Gastrocnemius medialis (tissue), 4 donors: ENCODE measurements at regions not wholly inside any gene's neighbourhood (a gene's known extent, or its start where the extent isn't known, plus 50 kb on each side); places are given as distances from the start of the nearest gene placed in this dataset.

Experiments used
- ATAC-seq, 2 donors: fragments of 150-250 bp; one replicate each; pipeline ENCODE4 v1.9.1; 2016
- DNase-seq, 2 donors: peaks; one replicate each; pipeline ENCODE4 v3.0.0-alpha.2; 2019
- H3K27ac ChIP-seq, 4 donors: fragments of 200-600 bp; sonication (generic); 1 replicate in 1 of 4; 2 replicates in 3 of 4; pipeline ENCODE4 v1.5.1; 2016 to 2018; ENCODE audit warnings: mild to moderate bottlenecking in 2 of 4, moderate library complexity in 1 of 4
- H3K27me3 ChIP-seq, 3 donors: fragments of 200-600 bp; sonication (generic) in 2 of 3; 1 replicate in 1 of 3; 2 replicates in 2 of 3; pipeline versions ENCODE4 v1.5.1 to v1.6.0; 2016 to 2019; ENCODE audit warnings: mild to moderate bottlenecking in 1 of 3, moderate library complexity in 1 of 3
- H3K36me3 ChIP-seq, 2 donors: fragments of 200-600 bp; sonication (generic) in 1 of 2; one replicate each; pipeline ENCODE4 v1.5.1; 2017 to 2018
- H3K4me1 ChIP-seq, 2 donors: fragments of 200-600 bp; sonication (generic) in 1 of 2; one replicate each; pipeline ENCODE4 v1.5.1; 2016 to 2017; ENCODE audit warnings: mild to moderate bottlenecking in 2 of 2
- H3K4me3 ChIP-seq, 4 donors: fragments of 200-600 bp; sonication (generic) in 3 of 4; 1 replicate in 1 of 4; 2 replicates in 3 of 4; pipeline ENCODE4 v1.5.1; 2016 to 2019; ENCODE audit warnings: mild to moderate bottlenecking in 2 of 4
- H3K9me3 ChIP-seq, 3 donors: fragments of 200-600 bp; sonication (generic) in 2 of 3; 1 replicate in 1 of 3; 2 replicates in 2 of 3; pipeline ENCODE4 v1.5.1; 2016 to 2019
- POLR2A ChIP-seq, 2 donors: fragments of 450-650 bp; IDR thresholded peaks; one replicate each; pipeline ENCODE4 v1.6.1; 2017; ENCODE audit warnings: antibody characterized with exemption in 2 of 2, mild to moderate bottlenecking in 2 of 2, moderate library complexity in 2 of 2
- in situ Hi-C, 4 donors: fragments of 200-750 bp; cut with MboI; loops; one replicate each; pipeline versions ENCODE4 v1.15.0 to v1.8.0; 2017; ENCODE audit warnings: low sequenced_read_pairs in 4 of 4
- intact Hi-C: fragments of 100-400 bp; cut with DNase I; formaldehyde crosslinking; loops from one replicate; pipeline ENCODE4 v1.15.1; 2023; ENCODE audit warnings: low total_unique reads
- TF ChIP-seq, protein P1 (sequence below), 5 experiments: fragments of 450-650 bp in 3 of 5; fragments of 200-600 bp in 2 of 5; sonication (generic) in 2 of 5; IDR thresholded peaks in 4 of 5; conservative IDR thresholded peaks in 1 of 5; 1 replicate in 4 of 5; 2 replicates in 1 of 5; pipeline ENCODE4 v1.5.1; 2016 to 2019; ENCODE audit warnings: antibody characterized with exemption in 5 of 5, mild to moderate bottlenecking in 3 of 5, moderate library complexity in 3 of 5

GRCh38 chr2:12320991-12321641 is 395.6 kb upstream of the TRIB2 start:
- DNase-seq (peak; percentile 13 to 50), ATAC-seq (peak; percentile 44 to 65)
- no peak overlapping the region for H3K4me3 ChIP-seq
- in situ Hi-C loops, result no loop called here
- no peaks in the 10 kb centered on the region for H3K36me3 ChIP-seq
- TF ChIP-seq, protein P1, sequence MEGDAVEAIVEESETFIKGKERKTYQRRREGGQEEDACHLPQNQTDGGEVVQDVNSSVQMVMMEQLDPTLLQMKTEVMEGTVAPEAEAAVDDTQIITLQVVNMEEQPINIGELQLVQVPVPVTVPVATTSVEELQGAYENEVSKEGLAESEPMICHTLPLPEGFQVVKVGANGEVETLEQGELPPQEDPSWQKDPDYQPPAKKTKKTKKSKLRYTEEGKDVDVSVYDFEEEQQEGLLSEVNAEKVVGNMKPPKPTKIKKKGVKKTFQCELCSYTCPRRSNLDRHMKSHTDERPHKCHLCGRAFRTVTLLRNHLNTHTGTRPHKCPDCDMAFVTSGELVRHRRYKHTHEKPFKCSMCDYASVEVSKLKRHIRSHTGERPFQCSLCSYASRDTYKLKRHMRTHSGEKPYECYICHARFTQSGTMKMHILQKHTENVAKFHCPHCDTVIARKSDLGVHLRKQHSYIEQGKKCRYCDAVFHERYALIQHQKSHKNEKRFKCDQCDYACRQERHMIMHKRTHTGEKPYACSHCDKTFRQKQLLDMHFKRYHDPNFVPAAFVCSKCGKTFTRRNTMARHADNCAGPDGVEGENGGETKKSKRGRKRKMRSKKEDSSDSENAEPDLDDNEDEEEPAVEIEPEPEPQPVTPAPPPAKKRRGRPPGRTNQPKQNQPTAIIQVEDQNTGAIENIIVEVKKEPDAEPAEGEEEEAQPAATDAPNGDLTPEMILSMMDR (IDR thresholded peaks at IDR 0.05 in 4 of 5, conservative IDR thresholded peaks at IDR 0.05 in 1 of 5), result no peak
- TF ChIP-seq POLR2A (IDR thresholded peaks at IDR 0.05), result no peak
- H3K4me1 ChIP-seq, result no peaks in the 10 kb centered on the region
- intact Hi-C loops, result loop anchor here (1.0 kb wide), 1 partner anchor 34 kb away; no protein-coding TSS in a partner anchor
- H3K27ac ChIP-seq, result peak overlapping the region in 1 of 4 donors; percentile 22
- no peaks in the 10 kb centered on the region for H3K9me3 ChIP-seq
- no peaks in the 10 kb centered on the region for H3K27me3 ChIP-seq

- Histone ChIP-seq H3K27me3 (no peaks in the 10 kb centered on the region), H3K36me3 (no peaks in the 10 kb centered on the region), H3K9me3 (no peaks in the 10 kb centered on the region), H3K4me3 (no peak overlapping the region), H3K4me1 (no peaks in the 10 kb centered on the region), H3K27ac (no peak overlapping the region)
- ATAC-seq (no peak), DNase-seq (no peak)
- in situ Hi-C loops, result no loop called here
- intact Hi-C loops, result no loop called here
- TF ChIP-seq, protein P1 (IDR thresholded peaks at IDR 0.05 in 4 of 5, conservative IDR thresholded peaks at IDR 0.05 in 1 of 5), result no peak
- TF ChIP-seq POLR2A (IDR thresholded peaks at IDR 0.05), result no peak
These were observed 394.9 kb upstream of the TRIB2 start for GRCh38 chr2:12321886-12322285.

GRCh38 chr2:12325806-12326205 is 390.9 kb upstream of the TRIB2 start:
- intact Hi-C loops (no loop called here), in situ Hi-C loops (no loop called here)
- H3K36me3 ChIP-seq, result no peaks in the 10 kb centered on the region
- no peak overlapping the region for H3K4me3 ChIP-seq
- no peak for TF ChIP-seq POLR2A (IDR thresholded peaks at IDR 0.05)
- TF ChIP-seq, protein P1 (IDR thresholded peaks at IDR 0.05 in 4 of 5, conservative IDR thresholded peaks at IDR 0.05 in 1 of 5), result no peak
- no peak overlapping the region for H3K27ac ChIP-seq
- H3K27me3 ChIP-seq, result no peaks in the 10 kb centered on the region
- no peaks in the 10 kb centered on the region for H3K9me3 ChIP-seq
- no peaks in the 10 kb centered on the region for H3K4me1 ChIP-seq
- DNase-seq (no peak), ATAC-seq (no peak)

DNA sequence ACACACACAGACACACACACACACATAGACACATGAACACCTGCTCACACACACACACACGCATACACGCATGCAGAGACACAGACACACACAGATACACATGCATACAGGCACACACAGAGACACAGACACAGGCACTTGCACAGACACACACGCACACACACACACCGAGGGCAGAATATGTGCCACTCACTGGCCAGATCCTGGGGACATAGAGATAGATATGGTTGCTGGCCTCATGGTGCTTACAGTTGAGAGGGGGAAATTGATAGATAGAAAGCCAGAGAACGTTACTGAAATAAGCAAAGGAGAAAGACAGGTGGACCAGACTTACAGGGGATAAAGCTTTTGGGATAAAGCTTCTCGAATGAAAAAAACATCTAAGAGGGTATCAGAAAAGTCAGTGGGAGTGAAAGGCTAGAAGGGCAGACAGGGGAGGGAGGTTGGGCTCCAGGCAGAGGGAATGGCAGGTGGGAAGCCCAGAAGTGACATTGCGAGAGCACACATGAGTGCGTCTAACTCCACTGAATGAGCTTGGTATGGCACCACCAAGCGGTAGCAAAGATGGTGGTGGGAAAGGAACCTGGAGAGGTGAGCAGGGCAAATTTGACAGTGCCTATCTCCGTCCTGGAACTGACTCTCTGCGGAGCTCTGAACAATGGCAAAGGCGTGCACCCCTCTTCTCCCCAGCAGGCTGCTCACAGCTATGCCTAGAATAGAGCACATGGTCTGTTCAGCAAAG is 390.1 kb upstream of the TRIB2 start:
- DNase-seq, result no peak
- TF ChIP-seq, protein P1 (IDR thresholded peaks at IDR 0.05 in 4 of 5, conservative IDR thresholded peaks at IDR 0.05 in 1 of 5), result no peak
- no peak for TF ChIP-seq POLR2A (IDR thresholded peaks at IDR 0.05)
- ATAC-seq, result no peak
- intact Hi-C loops, result no loop called here
- no peak overlapping the region for H3K4me3 ChIP-seq
- no peaks in the 10 kb centered on the region for H3K27me3 ChIP-seq
- no peaks in the 10 kb centered on the region for H3K4me1 ChIP-seq
- H3K9me3 ChIP-seq, result no peaks in the 10 kb centered on the region
- in situ Hi-C loops, result no loop called here
- no peak overlapping the region for H3K27ac ChIP-seq
- no peaks in the 10 kb centered on the region for H3K36me3 ChIP-seq
